GM19328 (cell line): ENCODE measurements at regions not wholly inside any gene's neighbourhood (a gene's known extent, or its start where the extent isn't known, plus 50 kb on each side); places are given as distances from the start of the nearest gene placed in this dataset.

Experiments
- ATAC-seq: cut with Tn5 transposase; IDR thresholded peaks from one replicate; pipeline ENCODE4 v1.9.1; 2021; ENCODE audit warnings: mild to moderate bottlenecking, moderate library complexity; ENCODE audit not compliant: unreplicated experiment

DNA sequence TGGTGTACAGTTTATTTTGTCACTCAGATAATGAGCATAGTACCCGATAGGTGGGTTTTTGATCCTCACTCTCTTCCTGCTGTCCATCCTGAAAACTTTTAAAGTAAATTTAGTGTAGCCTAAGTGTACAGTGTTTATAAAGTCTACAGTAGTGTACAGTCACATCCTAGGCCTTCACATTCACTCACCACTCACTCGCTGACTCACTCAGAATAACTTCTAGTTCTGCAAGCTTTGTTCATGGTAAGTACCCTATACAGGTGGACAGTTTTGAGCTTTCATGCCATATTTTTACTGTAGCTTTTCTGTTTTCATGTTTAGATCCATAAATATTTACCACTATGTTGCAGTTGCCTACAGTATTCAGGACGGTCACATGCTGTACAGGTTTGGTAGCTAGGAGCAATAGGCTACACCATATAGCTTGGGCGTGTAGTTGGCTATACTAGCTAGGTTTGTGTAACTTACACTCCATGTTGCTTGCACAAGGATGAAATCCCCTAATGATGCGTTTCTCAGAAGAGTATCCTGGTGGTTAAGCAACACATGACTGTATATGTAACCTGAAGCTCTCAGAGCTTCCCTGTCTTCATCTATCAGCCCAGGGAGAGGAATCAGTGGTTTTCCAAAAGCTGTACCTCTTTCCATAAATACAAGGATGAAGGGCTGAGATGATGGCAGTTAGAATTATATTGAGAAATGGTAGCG, 87.6 kb upstream of the SLC25A26 start:
- ATAC-seq = no peak

- no peak for ATAC-seq
Measured at GRCh38 chr3:66128623-66129022, 89.9 kb upstream of the MAGI1 start.

GRCh38 chr3:66121318-66121717, 82.6 kb upstream of the MAGI1 start:
- ATAC-seq = no peak

DNA sequence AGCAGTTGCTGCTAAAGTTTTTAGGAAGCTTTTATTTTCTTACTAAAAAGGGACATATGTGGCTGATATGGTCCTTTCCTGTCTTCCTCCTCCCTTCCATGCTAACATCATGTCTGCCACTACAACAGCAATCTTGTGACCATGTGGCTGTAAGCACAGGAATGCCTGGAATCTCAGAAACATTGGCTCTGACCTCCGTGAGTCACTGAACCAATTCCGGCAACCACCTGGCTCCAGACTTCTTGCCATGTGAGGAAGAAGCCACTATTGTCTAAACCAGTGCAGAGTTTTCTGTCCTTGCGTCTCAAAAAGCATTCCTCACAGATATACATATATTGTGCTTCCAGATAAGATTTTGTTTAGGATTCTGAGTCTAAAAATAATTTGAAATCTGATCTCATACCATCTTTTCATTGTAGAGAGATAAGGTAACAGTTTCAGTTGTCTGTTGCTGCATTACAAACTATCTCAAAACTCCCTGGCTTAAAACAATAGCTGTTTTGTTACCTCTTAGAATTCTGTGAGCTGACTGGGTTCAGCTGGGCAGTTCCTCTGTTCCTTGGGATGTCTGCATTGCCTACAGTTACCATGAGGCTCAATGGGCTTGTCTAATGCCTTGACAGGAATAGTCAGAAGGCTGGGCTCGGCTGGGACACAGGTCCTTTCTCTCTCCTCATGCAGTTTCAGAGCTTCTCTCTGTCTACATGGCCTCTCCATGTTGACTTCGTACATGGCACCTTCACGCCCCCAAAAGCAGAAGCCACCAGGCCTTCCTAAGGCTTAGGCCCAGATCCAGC, 77.3 kb upstream of the MAGI1 start:
- ATAC-seq = no peak

DNA sequence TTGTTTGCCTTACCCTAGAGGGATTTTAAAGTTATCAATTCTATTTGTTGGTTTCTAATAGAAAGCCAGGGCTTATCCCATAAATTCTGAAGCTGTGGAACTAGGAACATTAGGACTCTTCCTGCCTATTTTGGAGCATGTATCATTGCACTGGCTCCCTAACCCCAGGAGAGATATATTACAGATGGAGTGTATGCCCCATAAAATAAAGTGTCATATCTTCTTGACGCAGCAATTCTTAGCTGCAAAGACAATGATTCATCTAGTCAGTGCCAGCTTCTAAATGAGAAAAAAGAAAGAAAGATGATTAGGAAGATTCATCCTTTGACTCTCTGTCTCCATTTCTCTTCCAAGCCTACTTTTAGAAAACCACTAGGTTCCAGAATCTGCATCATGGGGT, 74.8 kb upstream of the MAGI1 start:
- ATAC-seq = no peak

DNA sequence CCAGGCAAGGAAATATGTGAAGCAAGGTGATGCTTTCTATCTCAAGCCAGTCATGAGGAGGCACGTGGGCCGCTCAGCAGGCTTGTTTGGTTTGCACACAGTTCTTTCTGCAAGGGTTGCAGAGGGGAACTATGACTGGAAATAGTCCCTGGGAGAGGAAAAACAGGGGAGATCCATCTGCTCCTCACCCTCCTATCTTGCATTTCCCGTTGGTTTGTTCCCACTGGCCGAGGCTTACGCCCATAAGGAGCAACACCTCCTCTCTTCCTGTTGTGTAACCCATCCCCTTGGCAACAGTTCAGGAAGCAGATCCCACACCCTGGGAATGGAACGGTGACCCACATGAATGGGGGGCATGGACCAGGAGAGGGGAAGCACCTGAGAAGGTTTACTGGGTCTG, 72.1 kb upstream of the MAGI1 start:
- ATAC-seq = no peak

GRCh38 chr3:66107855-66108254, 69.1 kb upstream of the MAGI1 start:
- no peak for ATAC-seq

GRCh38 chr3:66106788-66107187, 68.1 kb upstream of the MAGI1 start:
- no peak for ATAC-seq

DNA sequence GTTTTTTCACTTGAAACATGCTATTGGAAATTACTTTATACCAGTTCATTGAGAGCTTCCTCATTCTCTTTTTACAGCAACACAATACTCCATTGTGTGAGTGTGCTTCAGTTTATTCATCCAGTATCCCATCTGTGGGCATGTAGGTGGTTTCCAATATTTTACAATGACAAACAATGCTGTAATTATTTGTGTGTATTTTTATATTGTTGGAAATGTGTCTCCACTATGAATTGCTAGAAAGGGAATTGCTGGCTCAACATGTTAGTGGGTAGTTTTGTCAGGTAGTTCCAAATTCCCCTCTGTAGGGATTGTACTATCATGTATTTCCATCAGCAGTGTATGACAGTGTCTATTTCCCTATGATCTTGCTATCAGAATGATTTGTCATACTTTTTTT, 65.8 kb upstream of the MAGI1 start:
- no peak for ATAC-seq

GRCh38 chr3:66103729-66104128, 65.0 kb upstream of the MAGI1 start:
- ATAC-seq = no peak

GRCh38 chr3:66101901-66102300, 63.2 kb upstream of the MAGI1 start:
- ATAC-seq = no peak

GRCh38 chr3:66099541-66100065, 60.9 kb upstream of the MAGI1 start:
- no peak for ATAC-seq

DNA sequence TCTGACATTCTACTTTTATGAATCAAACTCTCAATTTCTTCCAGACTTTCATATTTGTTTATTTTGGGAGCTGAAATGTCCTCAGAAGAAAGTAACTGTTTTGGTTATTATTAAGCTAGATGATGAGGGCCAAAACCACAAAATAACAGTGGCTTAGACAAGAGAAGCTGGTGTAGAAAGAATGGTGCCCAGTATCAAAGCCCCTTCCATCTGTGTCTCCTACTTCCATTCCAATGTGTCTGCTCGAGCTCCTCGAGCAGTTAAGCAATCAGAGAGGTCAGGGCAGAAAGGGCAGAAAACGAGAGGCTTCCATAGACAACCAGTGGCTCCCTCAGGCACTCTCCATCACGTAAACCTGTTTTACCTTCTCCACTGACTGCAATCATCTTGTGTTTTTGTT, 59.7 kb upstream of the MAGI1 start:
- ATAC-seq = no peak

GRCh38 chr3:66097647-66098046, 58.9 kb upstream of the MAGI1 start:
- ATAC-seq = no peak

DNA sequence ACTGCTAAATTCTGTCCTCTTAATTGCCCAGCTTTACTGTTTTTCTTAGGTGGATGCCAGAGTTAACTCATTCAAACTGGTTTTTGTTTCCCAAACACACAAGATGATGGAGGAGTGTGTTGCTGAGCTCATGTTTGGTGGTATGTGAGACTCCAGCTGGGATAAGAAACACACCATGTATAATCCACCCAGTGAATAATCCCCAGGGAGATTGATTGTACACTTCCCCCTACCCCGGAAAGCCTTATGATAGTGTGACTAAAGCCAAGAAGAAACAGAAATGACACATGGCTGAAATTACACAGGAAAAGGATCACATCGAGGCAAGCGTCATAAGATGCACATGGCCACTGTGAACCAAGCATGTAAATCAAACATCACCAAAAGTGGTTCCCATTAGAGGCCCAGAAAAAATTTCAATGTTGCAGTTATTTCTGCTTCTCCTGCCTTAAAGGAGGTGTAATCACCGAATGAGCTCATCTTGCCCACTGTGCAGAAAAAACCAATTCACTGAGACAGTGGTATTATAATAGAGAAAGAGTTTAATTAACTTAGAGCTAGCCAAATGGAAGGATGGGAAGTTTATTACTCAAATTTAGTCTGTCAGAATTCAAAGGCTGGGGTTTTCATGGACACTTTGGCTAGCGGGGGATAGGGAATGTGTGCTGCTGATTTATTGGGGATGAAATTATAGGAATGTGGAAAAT, 56.7 kb upstream of the MAGI1 start:
- no peak for ATAC-seq

DNA sequence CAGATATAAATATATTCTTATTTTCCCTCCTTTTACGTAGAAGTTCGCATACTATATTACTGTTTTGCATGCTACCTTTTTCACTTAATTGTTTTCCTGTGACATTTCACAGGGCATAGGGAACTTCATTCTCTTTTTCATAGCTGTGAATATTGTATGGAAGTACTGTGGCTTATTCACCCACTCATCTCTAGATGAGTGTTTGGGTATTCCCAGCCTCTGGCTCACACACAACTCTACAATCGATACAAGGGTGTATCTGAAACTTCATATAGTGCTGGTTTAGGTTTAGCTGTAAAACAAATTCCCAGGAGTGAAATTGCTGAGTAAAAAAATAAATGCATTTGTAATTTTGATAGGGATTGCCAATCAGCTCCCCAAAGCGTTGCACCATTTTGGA, 55.3 kb upstream of the MAGI1 start:
- ATAC-seq = no peak

DNA sequence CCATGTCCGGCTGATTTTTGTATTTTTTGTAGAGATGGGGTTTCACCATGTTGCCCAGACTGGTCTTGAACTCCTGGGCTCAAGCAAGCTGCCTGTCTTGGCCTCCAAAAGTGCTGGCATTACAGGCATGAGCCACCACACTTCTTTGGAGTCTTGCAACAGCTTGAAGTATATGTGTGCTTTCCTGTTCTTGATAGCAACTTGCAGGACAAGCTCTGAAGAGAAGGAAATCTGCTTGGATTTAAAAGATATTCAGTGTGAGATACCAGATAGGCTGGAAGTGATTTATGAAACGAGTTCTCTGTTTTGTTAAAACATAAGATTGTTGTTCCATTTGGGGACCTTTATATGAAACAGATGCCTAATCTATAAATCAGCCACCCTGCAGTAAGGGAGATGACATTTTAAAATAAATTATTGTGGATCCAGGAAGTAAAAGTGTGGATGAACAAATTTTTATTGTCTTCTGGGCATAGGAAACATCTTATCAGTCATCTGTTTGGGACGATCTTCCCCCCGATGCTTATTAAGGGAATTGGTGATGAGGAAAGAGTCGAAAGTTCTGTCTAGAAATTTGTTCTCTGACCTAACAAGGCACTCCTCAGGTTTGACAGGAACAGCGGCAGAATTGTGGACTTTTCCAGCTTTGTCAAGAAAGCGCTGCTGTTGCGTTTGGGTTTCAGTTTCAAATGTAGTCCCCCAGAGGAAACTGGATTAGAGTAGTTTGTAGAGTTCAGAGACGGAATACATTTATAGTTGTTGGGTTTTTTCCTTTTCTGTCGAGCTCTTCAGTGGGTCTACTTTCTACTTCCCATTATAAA, 53.7 kb upstream of the MAGI1 start:
- no peak for ATAC-seq
